K562 (cell line): ENCODE measurements at regions not wholly inside any gene's neighbourhood (a gene's known extent, or its start where the extent isn't known, plus 50 kb on each side); places are given as distances from the start of the nearest gene placed in this dataset.

Experiments
- ATAC-seq: fragments of 200-7000 bp; cut with Tn5 transposase; 3 replicates; pipeline ENCODE4 v1.9.1; 2020; ENCODE audit warnings: moderate library complexity
- BruUV-seq: library from RNA; stranded (reverse); fragments of 400-500 nt; replicated peaks from 2 replicates; lab custom pipeline; 2021; lab: Mats Ljungman, UMichigan
- CTCF ChIA-PET: fragments of 300-600 bp; formaldehyde crosslinking; extraction: SDS; loops from one replicate; lab custom pipeline; 2021; ENCODE audit warnings: low intra/inter-chr PET ratio; lab: Yijun Ruan, JAX
- POLR2A ChIA-PET: fragments of 300-600, 350-650 bp; sonication (Branson Sonifier 250); formaldehyde crosslinking; extraction: SDS; loops from one replicate; lab custom pipeline; 2021; ENCODE audit warnings: antibody characterized with exemption, inconsistent platforms; lab: Yijun Ruan, JAX
- DNase-seq, 4 experiments: peaks; one replicate each; pipeline versions ENCODE4 v3.0.0 to v3.0.0-alpha.2; 2011 to 2018; ENCODE audit warnings: low spot score in 3 of 4, mixed read lengths in 3 of 4; ENCODE audit errors: extremely low read depth in 1 of 4
- FAIRE-seq: peaks from 2 replicates; lab custom pipeline; 2011; peaks lifted over from hg19 to GRCh38; lab: Jason Lieb, UNC
- H2AFZ ChIP-seq: 2 replicates; pipeline ENCODE4 v1.6.0; 2011; ENCODE audit warnings: low read depth, low read length, control low read depth, inconsistent platforms
- H3K27ac ChIP-seq: fragments of 200-600 bp; 3 replicates; pipeline ENCODE4 v1.8.0; 2011; ENCODE audit warnings: low read depth, mild to moderate bottlenecking, control low read depth, inconsistent platforms, low read length, moderate library complexity, mixed read lengths; ENCODE audit errors: extremely low read depth
- H3K27me3 ChIP-seq, 2 experiments: fragments of 300-600 bp in 1 of 2; 2 replicates in 1 of 2; 3 replicates in 1 of 2; pipeline versions ENCODE4 v1.6.0 to v1.8.0; 2011; ENCODE audit warnings: inconsistent platforms in 2 of 2, low read length in 2 of 2, mild to moderate bottlenecking in 1 of 2, mixed read lengths in 1 of 2, moderate library complexity in 1 of 2; ENCODE audit not compliant: control insufficient read depth in 2 of 2, insufficient read depth in 2 of 2
- H3K36me3 ChIP-seq: fragments of 300-600 bp; 3 replicates; pipeline ENCODE4 v1.8.0; 2011; ENCODE audit warnings: mild to moderate bottlenecking, low read length, inconsistent platforms; ENCODE audit not compliant: control insufficient read depth, insufficient read depth
- H3K4me1 ChIP-seq, 2 experiments: fragments of 200-600 bp in 1 of 2; replicated peaks in 1 of 2; 2 replicates in 1 of 2; 3 replicates in 1 of 2; pipeline versions ENCODE4 v1.5.1 to v1.8.0; 2011; ENCODE audit warnings: inconsistent platforms in 2 of 2, low read length in 2 of 2, mild to moderate bottlenecking in 1 of 2, mixed read lengths in 1 of 2, moderate library complexity in 1 of 2; ENCODE audit not compliant: control insufficient read depth in 2 of 2, insufficient read depth in 2 of 2
- H3K4me2 ChIP-seq: 2 replicates; pipeline ENCODE4 v1.6.1; 2011; ENCODE audit warnings: low read length, control low read depth, inconsistent platforms, mixed read lengths; ENCODE audit not compliant: insufficient read depth
- H3K4me3 ChIP-seq: fragments of 200-600 bp; sonication (generic), shearing (Covaris generic); 2 replicates; pipeline ENCODE4 v1.5.1; 2016; ENCODE audit warnings: control low read depth, inconsistent platforms
- H3K79me2 ChIP-seq: fragments of 200-600 bp; 3 replicates; pipeline ENCODE4 v1.8.0; 2011; ENCODE audit warnings: low read length, inconsistent platforms; ENCODE audit not compliant: control insufficient read depth, insufficient read depth
- H3K9ac ChIP-seq, 2 experiments: 2 replicates each; pipeline versions ENCODE4 v1.6.0 to v1.6.1; 2011; ENCODE audit warnings: low read depth in 2 of 2, low read length in 2 of 2, control low read depth in 1 of 2, inconsistent platforms in 1 of 2, mild to moderate bottlenecking in 1 of 2, mixed read lengths in 1 of 2; ENCODE audit not compliant: insufficient read depth in 1 of 2
- H3K9me1 ChIP-seq: one replicate; pipeline ENCODE4 v1.6.0; 2011; ENCODE audit warnings: inconsistent platforms, mild to moderate bottlenecking, low read length, moderate library complexity; ENCODE audit not compliant: control insufficient read depth, insufficient read depth
- H3K9me3 ChIP-seq: replicated peaks from 2 replicates; pipeline ENCODE4 v1.5.1; 2011; ENCODE audit warnings: low read depth, low read length, inconsistent platforms; ENCODE audit not compliant: control insufficient read depth, insufficient read depth
- H4K20me1 ChIP-seq: replicated peaks from 2 replicates; pipeline ENCODE4 v1.6.1; 2011; ENCODE audit warnings: low read length, inconsistent platforms, mixed read lengths; ENCODE audit not compliant: control insufficient read depth, insufficient read depth
- CHCHD3 ChIP-seq: fragments of 250-450 bp; sonication (Bioruptor Pico); IDR thresholded peaks from 2 replicates; pipeline ENCODE4 v2.1.2; 2022; ENCODE audit warnings: mild to moderate bottlenecking
- HNRNPH1 ChIP-seq: fragments of 200-400 bp; formaldehyde crosslinking; optimal IDR thresholded peaks from 2 replicates; pipeline ENCODE3; 2017; ENCODE audit warnings: low read depth, mild to moderate bottlenecking, low read length, moderate library complexity
- PTRF ChIP-seq: fragments of 450-650 bp; IDR thresholded peaks from 2 replicates; pipeline ENCODE4 v1.6.1; 2016; ENCODE audit warnings: mild to moderate bottlenecking, missing genetic modification characterization, missing compliant biosample characterization
- STAT5B ChIP-seq: fragments of 250-450 bp; sonication (Bioruptor Pico); IDR thresholded peaks from 2 replicates; pipeline ENCODE4 v1.8.0; 2021; ENCODE audit warnings: mild to moderate bottlenecking, inconsistent platforms
- TFE3 ChIP-seq: fragments of 450-650 bp; formaldehyde crosslinking; IDR thresholded peaks from 2 replicates; pipeline ENCODE4 v1.4.0; 2020; ENCODE audit warnings: mild to moderate bottlenecking, mixed read lengths
- WGBS: fragments of 100-300 bp; shearing (Covaris generic); methylation state at CpG from one replicate; pipeline ENCODE4 v1.1.6; 2016; ENCODE audit warnings: low coverage, mixed read lengths; ENCODE audit not compliant: insufficient coverage; ENCODE audit errors: missing lambda C conversion rate; 5-methylcytosine and 5-hydroxymethylcytosine counted together
- in situ Hi-C: fragments of 300-500 bp; cut with MboI; formaldehyde crosslinking; loops from 4 replicates; pipeline ENCODE4 v1.15.0; 2018; ENCODE audit warnings: inconsistent platforms, mixed read lengths
- intact Hi-C: fragments of 100-400 bp; cut with micrococcal nuclease; formaldehyde crosslinking; loops from 2 replicates; pipeline ENCODE4 v1.14.2; 2022
- TF ChIP-seq, protein P1 (sequence below): fragments of 250-450 bp; sonication (Bioruptor Pico); IDR thresholded peaks from 2 replicates; pipeline ENCODE4 v1.8.0; 2022; ENCODE audit warnings: inconsistent platforms
- TF ChIP-seq, protein P2 (sequence below): sonication (generic); formaldehyde crosslinking; IDR thresholded peaks from 2 replicates; pipeline ENCODE4 v1.8.0; 2023; ENCODE audit warnings: mild to moderate bottlenecking, missing genetic modification reagents

- H4K20me1 ChIP-seq = no peaks in the 10 kb centered on the region
- intact Hi-C loops = no loop called here
- TF ChIP-seq TFE3 (CRISPR knock-in tag) = no peak
- TF ChIP-seq, protein P1, sequence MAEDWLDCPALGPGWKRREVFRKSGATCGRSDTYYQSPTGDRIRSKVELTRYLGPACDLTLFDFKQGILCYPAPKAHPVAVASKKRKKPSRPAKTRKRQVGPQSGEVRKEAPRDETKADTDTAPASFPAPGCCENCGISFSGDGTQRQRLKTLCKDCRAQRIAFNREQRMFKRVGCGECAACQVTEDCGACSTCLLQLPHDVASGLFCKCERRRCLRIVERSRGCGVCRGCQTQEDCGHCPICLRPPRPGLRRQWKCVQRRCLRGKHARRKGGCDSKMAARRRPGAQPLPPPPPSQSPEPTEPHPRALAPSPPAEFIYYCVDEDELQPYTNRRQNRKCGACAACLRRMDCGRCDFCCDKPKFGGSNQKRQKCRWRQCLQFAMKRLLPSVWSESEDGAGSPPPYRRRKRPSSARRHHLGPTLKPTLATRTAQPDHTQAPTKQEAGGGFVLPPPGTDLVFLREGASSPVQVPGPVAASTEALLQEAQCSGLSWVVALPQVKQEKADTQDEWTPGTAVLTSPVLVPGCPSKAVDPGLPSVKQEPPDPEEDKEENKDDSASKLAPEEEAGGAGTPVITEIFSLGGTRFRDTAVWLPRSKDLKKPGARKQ (CRISPR knock-in tag) = no peak
- no peak for TF ChIP-seq STAT5B
- no peak for TF ChIP-seq CHCHD3
- no peak for TF ChIP-seq PTRF (tag)
- TF ChIP-seq, protein P2, sequence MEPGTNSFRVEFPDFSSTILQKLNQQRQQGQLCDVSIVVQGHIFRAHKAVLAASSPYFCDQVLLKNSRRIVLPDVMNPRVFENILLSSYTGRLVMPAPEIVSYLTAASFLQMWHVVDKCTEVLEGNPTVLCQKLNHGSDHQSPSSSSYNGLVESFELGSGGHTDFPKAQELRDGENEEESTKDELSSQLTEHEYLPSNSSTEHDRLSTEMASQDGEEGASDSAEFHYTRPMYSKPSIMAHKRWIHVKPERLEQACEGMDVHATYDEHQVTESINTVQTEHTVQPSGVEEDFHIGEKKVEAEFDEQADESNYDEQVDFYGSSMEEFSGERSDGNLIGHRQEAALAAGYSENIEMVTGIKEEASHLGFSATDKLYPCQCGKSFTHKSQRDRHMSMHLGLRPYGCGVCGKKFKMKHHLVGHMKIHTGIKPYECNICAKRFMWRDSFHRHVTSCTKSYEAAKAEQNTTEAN = no peak
- no peak for TF ChIP-seq HNRNPH1
- TF ChIP-seq, all 486 proteins: peak for 0
- no peak overlapping the region for H2AFZ ChIP-seq
- WGBS = 4% methylated on average over 6 of the region's 6 CpGs
- no peaks in the 10 kb centered on the region for H3K4me1 ChIP-seq
- H3K36me3 ChIP-seq = no peaks in the 10 kb centered on the region
- in situ Hi-C loops = no loop called here
- H3K79me2 ChIP-seq = no peaks in the 10 kb centered on the region
- ChIA-PET CTCF (no interaction called here), POLR2A (interaction anchor here (1.3 kb wide), 1 partner anchor 15 kb away, joined by 3 read pairs; no protein-coding TSS in a partner anchor)
- no peak overlapping the region for H3K9ac ChIP-seq
- no peak overlapping the region for H3K4me3 ChIP-seq
- H3K27me3 ChIP-seq = no peaks in the 10 kb centered on the region; a peak in 1 of 5 replicates
- BruUV-seq = no TSS peak
- no peak for DNase-seq
- no peak for ATAC-seq
- H3K4me2 ChIP-seq = no peak overlapping the region
- FAIRE-seq = no peak
- H3K9me1 ChIP-seq = no peaks in the 10 kb centered on the region
- H3K27ac ChIP-seq = no peak overlapping the region
- H3K9me3 ChIP-seq = no peaks in the 10 kb centered on the region
Measured at GRCh38 chr2:126437016-126437415, 218.9 kb upstream of the GYPC start.
